MCF 10A (cell line): ENCODE measurements at regions not wholly inside any gene's neighbourhood (a gene's known extent, or its start where the extent isn't known, plus 50 kb on each side); places are given as distances from the start of the nearest gene placed in this dataset.
A peak's percentile ranks its signal among the peaks of the same experiment; 100 is the strongest.

ENCODE experiments used
- BruUV-seq: library from RNA; stranded (reverse); fragments of 400-500 nt; replicated peaks from 2 replicates; lab custom pipeline; 2021; lab: Mats Ljungman, UMichigan
- CTCF ChIA-PET: fragments of 300-600 bp; sonication (Branson Sonifier 250); formaldehyde crosslinking; extraction: SDS; loops from one replicate; lab custom pipeline; 2021; ENCODE audit warnings: antibody characterized with exemption, inconsistent platforms; lab: Yijun Ruan, JAX
- POLR2A ChIA-PET: fragments of 300-600, 350-650 bp; sonication (Branson Sonifier 250); formaldehyde crosslinking; extraction: SDS; loops from one replicate; lab custom pipeline; 2020; ENCODE audit warnings: antibody characterized with exemption, inconsistent platforms; lab: Yijun Ruan, JAX
- DNase-seq: peaks from one replicate; pipeline ENCODE4 v3.0.0-alpha.2; 2018; ENCODE audit not compliant: unreplicated experiment
- H3K27ac Mint-ChIP-seq: one replicate; pipeline ENCODE4 v1.8.0; 2022; ENCODE audit warnings: mild to moderate bottlenecking, low read depth, mixed read lengths; ENCODE audit not compliant: unreplicated experiment
- H3K27me3 Mint-ChIP-seq: one replicate; pipeline ENCODE4 v1.8.0; 2022; ENCODE audit warnings: mixed read lengths; ENCODE audit not compliant: insufficient read depth, unreplicated experiment
- H3K36me3 Mint-ChIP-seq: one replicate; pipeline ENCODE4 v1.8.0; 2022; ENCODE audit warnings: mild to moderate bottlenecking, moderate library complexity, mixed read lengths; ENCODE audit not compliant: insufficient read depth, unreplicated experiment
- H3K4me1 Mint-ChIP-seq: one replicate; pipeline ENCODE4 v1.8.0; 2022; ENCODE audit warnings: mixed read lengths; ENCODE audit not compliant: insufficient read depth, unreplicated experiment
- H3K4me3 Mint-ChIP-seq: one replicate; pipeline ENCODE4 v1.8.0; 2022; ENCODE audit warnings: mild to moderate bottlenecking, moderate library complexity, mixed read lengths; ENCODE audit not compliant: unreplicated experiment
- H3K9me3 Mint-ChIP-seq: one replicate; pipeline ENCODE4 v1.8.0; 2022; ENCODE audit warnings: mixed read lengths; ENCODE audit not compliant: unreplicated experiment
- CTCF ChIP-seq: fragments of 200-600 bp; IDR thresholded peaks from one replicate; pipeline ENCODE4 v1.8.0; 2022; ENCODE audit warnings: antibody characterized with exemption, mild to moderate bottlenecking; ENCODE audit not compliant: unreplicated experiment
- intact Hi-C: fragments of 100-400 bp; cut with micrococcal nuclease; formaldehyde crosslinking; loops from 2 replicates; pipeline ENCODE4 v1.14.1; 2022

- ChIA-PET POLR2A (interaction anchor here (1.0 kb wide), 1 partner anchor 10 kb away, joined by 5 read pairs; no protein-coding TSS in a partner anchor), CTCF (no interaction called here)
- no peak overlapping the region for H3K4me3 Mint-ChIP-seq
- H3K27me3 Mint-ChIP-seq, result no peaks in the 10 kb centered on the region
- no peak for TF ChIP-seq CTCF
- peaks cover 20% of the 10 kb centered on the region for H3K4me1 Mint-ChIP-seq
- intact Hi-C loops, result no loop called here
- BruUV-seq, result no TSS peak
- DNase-seq, result no peak
- H3K36me3 Mint-ChIP-seq, result no peaks in the 10 kb centered on the region
- no peak overlapping the region for H3K27ac Mint-ChIP-seq
- peaks cover 15% of the 10 kb centered on the region for H3K9me3 Mint-ChIP-seq
Measured at GRCh38 chr1:214991691-214992315, 90.7 kb upstream of the KCNK2 start.

- H3K36me3 Mint-ChIP-seq, result no peaks in the 10 kb centered on the region
- H3K4me3 Mint-ChIP-seq, result no peak overlapping the region
- no peaks in the 10 kb centered on the region for H3K27me3 Mint-ChIP-seq
- intact Hi-C loops, result no loop called here
- no peak for DNase-seq
- CTCF ChIA-PET, result interaction anchor here (0.6 kb wide), 1 partner anchor 56 kb away, joined by 3 read pairs; no protein-coding TSS in a partner anchor
- H3K4me1 Mint-ChIP-seq, result peaks cover 20% of the 10 kb centered on the region
- peaks cover 15% of the 10 kb centered on the region for H3K9me3 Mint-ChIP-seq
- TF ChIP-seq CTCF, result no peak
- H3K27ac Mint-ChIP-seq, result no peak overlapping the region
- POLR2A ChIA-PET, result no interaction called here
- BruUV-seq, result no TSS peak
Measured at GRCh38 chr1:214993419-214993818, 89.1 kb upstream of the KCNK2 start.

- DNase-seq, result no peak
- H3K4me3 Mint-ChIP-seq, result no peak overlapping the region
- no peak for TF ChIP-seq CTCF
- intact Hi-C loops, result no loop called here
- ChIA-PET CTCF (interaction anchor here (1.1 to 2.6 kb wide), 2 partner anchors 12 to 24 kb away, joined by 3 to 12 read pairs; no protein-coding TSS in a partner anchor), POLR2A (interaction anchor here (0.6 to 2.5 kb wide), 2 partner anchors 10 to 25 kb away, joined by 3 to 9 read pairs; no protein-coding TSS in a partner anchor)
- BruUV-seq, result no TSS peak
- H3K27me3 Mint-ChIP-seq, result no peaks in the 10 kb centered on the region
- H3K4me1 Mint-ChIP-seq, result peaks cover 19% of the 10 kb centered on the region
- H3K9me3 Mint-ChIP-seq, result no peaks in the 10 kb centered on the region
- H3K27ac Mint-ChIP-seq, result no peak overlapping the region
- H3K36me3 Mint-ChIP-seq, result no peaks in the 10 kb centered on the region
Measured at GRCh38 chr1:214997685-214998084, 84.9 kb upstream of the KCNK2 start.

- Mint-ChIP-seq H3K4me3 (peak overlapping the region; percentile 1), H3K9me3 (peaks cover 7% of the 10 kb centered on the region), H3K4me1 (peaks cover 41% of the 10 kb centered on the region), H3K27ac (peak overlapping the region; percentile 87), H3K27me3 (no peaks in the 10 kb centered on the region), H3K36me3 (no peaks in the 10 kb centered on the region)
- CTCF ChIA-PET, result interaction anchor here (0.5 to 1.9 kb wide), 8 partner anchors 13 to 192 kb away, joined by 3 to 5 read pairs (median 4); no protein-coding TSS in a partner anchor
- DNase-seq, result peak; percentile 79
- BruUV-seq, result no TSS peak
- TF ChIP-seq CTCF, result no peak
- POLR2A ChIA-PET, result interaction anchor here (0.6 to 5.4 kb wide), 20 partner anchors 8 to 601 kb away, joined by 3 to 59 read pairs (median 4); partner anchors contain the start of gene KCTD3
- intact Hi-C loops, result no loop called here
Measured at GRCh38 chr1:215001419-215002021, 81.0 kb upstream of the KCNK2 start.
